ENCODE measurements at regions not wholly inside any gene's neighbourhood (a gene's known extent, or its start where the extent isn't known, plus 50 kb on each side); places are given as distances from the start of the nearest gene placed in this dataset.

DNA sequence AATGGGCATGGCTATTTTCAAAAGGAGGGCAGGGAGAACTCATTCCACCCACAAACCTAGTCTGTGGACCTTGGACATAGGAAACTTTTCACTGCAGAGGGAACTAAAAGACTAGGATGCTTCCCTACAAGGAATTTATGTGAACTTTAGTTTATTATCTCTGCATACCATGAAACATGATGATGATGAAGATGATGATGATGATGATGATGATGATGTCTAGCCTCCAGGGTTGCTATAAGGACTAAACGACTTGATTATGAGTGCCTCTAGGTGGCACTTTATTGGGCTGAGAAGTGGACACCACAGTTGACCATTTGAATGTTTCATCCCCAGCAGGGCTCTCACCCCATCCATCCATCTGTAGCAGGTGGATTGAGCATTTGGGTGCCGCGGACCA lies 260.0 kb upstream of the TCF4 start:
- no peak for DNase-seq (ENCODE audit: low spot score)

DNA sequence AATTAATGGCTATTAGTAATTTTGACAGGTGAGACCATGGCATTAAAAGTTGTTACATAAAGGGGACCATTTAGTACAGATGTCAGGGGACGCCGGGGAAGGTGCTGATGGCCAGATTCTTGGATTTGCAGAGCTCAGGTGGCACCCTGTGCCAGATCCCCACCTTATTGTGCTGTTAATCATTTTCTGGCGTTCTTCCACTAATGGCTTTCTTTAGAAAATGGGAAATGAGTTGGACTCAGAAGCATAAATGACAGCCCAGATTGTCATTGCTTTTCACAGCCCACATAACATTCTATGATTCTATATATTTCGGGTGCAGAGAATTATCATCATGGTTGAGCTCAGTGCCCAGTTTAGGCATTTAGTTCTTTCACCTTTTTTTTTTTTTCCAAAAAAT lies 257.2 kb upstream of the TCF4 start:
- DNase-seq (ENCODE audit: low spot score), result no peak

DNA sequence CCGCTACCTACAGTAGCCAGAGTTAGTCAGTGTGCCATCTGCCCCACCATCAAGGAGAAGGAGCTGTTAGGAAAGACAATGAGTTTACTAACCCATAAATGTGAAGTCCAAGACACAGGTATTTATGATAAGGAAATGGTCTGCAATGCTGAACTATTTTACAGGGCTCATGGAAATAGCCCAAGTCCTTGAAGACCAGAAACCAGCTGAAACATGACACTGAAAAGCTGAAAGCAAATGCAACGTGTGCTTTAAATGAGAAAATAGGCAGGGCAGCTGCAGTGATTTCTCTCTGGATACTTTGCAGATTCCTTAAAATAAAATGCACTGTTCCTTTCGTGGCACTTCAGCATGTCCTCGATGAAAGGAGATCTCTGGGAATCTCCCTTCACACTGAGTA lies 256.4 kb upstream of the TCF4 start:
- no peak for DNase-seq (ENCODE audit: low spot score)

DNA sequence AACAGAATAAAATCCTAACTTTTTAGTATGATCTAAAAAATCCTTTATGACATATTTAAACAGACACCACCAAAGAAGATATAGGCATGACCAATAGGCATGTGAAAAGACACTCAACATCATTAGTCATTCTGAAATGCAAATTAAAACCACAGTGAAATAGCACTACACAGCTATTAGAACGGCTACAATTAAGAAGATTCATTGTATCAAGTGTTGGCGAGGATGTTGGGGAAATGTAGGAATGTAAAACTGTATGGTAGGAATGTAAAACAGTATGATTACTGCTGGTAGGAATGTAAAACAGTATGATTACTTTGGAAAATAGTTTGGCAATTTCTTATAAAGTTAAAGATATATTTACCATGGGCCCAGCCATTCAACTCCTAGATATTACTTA lies 253.3 kb upstream of the TCF4 start:
- DNase-seq (ENCODE audit: low spot score), result no peak

DNA sequence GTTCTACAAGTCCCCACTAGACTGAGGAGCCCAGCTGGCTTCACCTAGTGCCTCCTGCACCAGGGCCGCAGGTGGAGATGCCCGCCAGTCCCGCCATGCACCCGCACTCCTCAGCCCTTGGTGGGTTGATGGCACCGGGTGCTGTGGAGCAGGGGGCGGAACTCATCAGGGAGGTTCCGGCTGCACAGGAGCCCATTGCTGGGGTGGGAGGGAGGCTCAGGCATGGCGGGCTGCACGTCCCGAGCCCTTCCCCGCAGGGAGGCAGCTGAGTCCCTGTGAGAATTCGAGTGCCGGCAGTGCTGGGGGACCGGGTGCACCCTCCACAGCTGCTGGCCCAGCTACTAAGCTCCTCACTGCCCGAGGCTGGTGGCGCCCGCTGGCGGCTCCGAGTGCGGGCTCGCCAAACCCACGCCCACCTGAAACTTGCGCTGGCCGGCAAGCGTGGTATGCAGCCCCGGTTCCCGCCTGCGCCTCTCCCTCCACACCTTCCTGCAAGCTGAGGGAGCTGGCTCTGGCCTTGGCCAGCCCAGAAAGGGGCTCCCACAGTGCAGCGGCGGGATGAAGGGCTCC lies 252.7 kb upstream of the TCF4 start:
- no peak for DNase-seq (ENCODE audit: low spot score)

DNA sequence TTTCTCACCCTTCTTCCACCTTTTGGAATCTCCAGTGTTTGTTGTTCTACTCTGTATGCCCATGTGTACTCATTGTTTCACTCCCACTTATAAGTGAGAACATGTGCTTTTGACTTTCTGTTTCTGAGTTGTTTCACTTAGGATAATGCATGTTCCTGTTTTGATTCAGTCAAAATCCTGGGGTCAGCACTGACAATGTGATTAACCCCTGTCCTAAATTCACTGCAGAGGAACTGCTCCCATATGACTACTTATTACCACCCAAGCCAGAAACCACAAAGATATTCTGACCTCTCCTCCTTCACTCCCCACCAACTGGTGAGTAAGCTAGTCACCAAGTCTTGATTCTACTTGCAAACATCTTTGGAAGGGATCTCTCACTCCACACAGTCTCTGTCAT lies 251.4 kb upstream of the TCF4 start:
- DNase-seq (ENCODE audit: low spot score), result no peak

DNA sequence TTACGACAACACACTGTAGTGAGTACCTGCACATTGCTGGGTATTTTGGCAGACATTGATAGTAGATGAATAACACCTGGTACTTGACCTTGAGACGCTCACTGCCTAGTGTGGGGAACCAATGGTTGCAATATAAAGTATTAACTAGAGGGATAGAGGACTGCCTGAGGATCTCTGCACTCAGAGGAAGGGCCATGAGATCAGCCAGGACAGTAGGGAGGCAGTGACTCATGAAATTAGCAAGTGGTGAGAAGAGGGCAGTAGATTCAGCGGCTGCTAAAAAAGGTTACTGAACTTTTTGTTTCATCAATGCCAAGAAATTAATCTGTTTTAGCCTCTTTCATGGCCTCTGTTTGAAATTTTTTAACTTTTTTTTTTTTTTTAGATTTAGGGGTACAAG lies 250.8 kb upstream of the TCF4 start:
- no peak for DNase-seq (ENCODE audit: low spot score)

DNA sequence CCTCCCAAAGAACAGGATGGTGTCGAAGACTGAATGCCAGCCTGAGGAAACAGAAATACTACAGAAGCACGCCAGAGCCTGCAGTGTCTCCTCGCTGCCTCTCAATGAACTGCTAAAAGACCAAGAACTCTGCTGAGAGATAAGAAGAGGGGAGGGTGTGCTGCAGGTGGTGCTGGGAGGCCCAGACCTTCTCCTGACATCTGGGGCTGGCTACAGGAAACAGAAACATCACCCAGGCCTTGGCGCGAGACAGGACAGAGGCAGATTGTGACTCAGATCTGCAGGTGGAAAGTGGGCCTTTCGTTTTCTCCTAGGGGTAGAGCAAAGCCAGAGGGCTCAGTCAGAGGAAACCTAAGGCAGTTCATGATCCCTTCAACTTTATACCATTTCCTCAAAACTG lies 250.3 kb upstream of the TCF4 start:
- no peak for DNase-seq (ENCODE audit: low spot score)

DNA sequence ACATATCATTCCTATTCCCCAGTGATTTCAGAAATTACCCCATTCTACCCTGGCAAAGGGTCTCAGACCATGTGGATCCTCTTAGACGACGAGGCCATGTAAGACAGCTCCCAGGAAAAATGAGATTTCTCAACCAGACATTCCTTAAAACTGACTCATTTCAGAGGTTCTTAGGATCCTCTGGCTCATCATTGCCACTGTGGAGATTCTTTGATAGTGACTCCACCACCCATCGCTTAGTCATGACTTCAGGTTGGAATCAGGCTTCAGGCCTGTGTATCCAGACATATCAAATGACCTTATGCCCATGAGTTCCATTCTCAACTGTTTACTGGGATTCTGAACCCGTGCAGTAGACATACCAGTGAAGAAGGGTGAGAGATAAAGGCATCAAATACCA lies 245.6 kb upstream of the TCF4 start:
- no peak for DNase-seq (ENCODE audit: low spot score)

DNA sequence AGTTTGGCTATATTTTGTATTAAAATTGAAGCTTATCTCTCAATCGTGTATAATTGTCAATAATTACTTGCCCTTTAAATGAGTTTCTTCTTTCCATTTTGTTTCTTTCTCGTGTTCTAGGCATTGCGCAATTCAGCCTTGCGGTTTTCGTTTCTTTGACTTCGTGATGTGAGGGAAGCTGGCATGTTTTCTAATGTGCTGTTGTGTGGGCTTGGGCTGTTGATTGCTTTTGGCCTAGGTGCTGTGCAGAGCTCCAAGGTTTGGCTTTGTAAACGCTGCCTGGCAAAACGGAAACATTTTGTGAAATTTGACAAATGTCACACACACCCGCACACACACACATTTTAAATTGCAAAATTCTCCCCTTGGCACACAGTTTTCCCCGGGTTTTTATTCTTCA lies 242.6 kb upstream of the TCF4 start:
- DNase-seq (ENCODE audit: low spot score), result no peak

DNA sequence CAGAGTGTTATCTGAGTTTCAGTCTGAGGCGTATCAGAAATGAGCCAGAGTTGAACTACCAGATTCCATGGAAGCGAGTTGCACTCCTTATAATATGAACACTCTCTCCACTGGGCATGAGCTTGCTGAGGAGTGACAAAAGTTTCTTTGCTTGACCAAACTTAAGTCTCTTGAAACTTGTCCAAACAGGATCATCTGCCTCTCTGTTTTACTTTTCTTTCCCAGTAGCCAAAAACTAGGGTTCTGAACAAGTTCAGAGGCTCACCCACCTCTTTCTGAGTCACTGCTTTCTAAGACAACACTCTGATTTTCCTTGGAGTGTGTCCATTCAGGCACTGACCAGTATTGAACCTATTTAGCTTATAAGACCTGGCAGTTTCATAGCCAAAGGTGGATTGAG lies 233.2 kb upstream of the TCF4 start:
- no peak for DNase-seq (ENCODE audit: low spot score)

DNA sequence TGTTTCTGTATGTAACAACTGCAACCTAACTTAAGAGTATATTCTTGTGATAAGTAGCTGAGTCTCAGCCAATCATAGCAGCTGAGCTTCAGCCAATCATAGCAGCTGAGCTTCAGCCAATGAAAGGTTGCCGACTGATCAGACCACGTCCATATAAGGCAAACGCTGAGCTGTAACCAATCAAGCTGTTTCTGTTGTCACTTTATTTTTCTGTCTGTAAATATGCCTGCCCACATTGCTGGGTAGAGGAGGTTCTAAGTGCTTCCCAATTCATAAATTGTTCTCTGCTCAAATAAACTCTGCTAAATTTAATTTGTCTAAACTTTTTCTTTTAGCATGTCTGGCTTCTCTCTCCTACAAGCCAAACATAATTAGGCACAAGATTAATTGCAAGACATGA lies 231.5 kb upstream of the TCF4 start:
- no peak for DNase-seq (ENCODE audit: low spot score)

DNA sequence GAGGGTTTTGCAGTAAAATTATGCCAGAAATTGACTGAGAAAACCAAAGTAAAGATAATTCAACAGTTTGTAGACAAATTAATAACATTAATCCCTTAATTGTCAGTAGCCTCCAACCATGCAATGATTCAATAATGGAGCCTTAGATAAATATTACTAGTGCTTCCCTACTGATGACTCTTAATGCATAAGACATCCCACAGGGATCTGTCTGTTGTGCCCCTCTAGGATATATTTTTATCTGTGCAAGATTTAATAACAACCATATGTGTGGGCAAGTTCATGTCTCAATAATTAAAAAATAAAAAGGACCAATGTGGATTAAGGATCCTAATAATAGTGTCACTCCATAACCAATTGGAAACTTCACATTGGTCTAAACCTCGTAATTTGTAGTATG lies 230.3 kb upstream of the TCF4 start:
- DNase-seq (ENCODE audit: low spot score), result no peak

DNA sequence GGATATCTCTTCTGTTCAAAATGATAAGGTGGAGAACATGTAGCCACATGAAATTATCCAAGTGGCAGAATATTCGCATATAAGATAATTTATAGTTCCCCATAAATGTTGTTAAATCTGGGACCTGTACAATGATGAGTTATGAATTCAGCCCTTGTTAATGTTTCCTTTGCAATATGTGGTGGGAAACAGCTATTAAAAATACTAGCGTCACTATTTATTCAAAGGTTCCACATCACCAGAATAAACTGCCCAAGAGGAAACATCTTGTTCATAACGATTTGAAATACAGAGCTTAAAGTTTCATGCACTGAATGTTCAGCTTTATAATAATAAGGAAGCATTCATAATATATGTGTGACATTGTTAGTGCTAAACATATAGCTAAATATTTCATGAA lies 223.9 kb upstream of the TCF4 start:
- DNase-seq (ENCODE audit: low spot score), result no peak

DNA sequence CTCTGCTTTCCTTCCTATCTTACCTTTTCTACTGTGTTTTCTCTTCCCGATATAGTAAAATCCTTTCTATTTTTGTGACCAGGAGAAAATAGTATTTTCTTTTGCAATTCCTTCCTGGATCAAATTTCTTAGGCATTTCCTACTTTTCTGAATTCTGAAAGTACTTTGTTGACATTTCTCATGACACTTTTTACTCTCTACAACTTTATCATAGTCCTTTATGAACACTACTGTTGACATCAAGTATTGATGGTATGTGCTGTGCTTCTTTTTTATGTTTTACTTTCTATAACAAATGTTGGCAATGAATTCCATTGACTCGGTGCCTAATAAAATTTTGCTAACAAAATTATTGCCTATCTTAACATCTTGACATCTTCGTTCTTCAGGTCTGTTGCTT lies 217.7 kb upstream of the TCF4 start:
- DNase-seq (ENCODE audit: low spot score), result no peak

DNA sequence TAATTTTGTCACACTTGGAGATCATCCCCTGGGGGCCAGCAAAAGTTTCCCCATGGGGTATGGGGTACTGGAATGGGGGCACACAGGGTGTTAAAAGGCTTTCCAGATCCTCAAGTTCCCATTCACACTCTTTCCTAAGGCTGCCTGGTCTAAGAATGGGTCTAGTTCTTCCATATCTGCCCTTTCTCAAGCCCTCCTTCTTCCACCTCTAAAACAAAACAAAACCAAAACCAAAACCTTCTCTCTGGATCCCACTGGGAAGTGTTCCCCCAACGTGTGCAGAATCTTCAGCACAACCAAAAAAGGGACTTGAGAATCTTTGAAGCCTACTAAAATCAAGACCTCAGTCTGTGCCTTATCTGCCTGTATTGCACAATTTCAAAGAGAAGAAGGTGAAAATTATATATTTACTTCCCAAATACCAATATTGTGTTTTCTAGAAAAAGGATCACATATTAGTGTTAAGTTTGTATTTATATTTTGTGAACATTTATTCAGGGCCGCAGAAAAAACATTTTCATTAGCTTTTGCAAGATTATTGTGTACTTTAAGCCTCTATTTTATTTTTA lies 207.2 kb upstream of the TCF4 start:
- DNase-seq (ENCODE audit: low spot score), result no peak

DNA sequence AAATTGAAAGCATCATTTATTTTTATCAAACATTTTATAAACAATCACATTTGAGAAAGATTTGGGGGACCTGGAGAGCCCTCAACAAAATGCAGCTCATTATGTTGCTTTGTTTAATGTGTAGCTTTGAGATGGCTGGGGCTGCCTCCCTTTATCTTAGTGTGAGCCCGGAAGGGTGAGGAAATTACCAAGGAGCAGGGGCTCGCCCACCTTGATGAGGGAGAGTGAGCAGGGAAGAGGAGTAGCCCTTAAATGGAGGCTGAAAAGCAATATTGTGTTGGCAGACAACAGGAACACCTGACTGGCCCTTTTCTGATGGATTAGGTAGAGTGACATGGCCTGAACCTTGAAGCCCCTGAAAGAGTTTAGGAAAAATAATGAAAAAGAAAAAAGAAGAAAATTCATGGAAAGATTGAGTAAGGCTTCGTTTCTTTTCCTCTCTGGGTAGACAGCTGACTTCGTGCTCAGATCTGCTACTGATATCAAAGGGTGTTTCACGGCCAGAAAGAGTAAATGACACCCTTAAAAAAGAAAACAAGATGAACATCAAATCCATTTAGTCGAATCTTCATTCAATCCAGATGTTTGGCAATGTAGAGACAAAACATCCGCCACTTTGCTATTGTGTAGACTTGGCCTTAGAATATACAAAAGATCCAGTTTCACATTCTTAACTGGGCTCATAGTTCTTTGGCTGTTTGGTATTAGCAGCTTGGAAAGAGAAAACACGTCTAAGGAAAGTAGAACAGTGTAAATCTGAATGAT lies 206.5 kb upstream of the TCF4 start:
- no peak for DNase-seq (ENCODE audit: low spot score)

DNA sequence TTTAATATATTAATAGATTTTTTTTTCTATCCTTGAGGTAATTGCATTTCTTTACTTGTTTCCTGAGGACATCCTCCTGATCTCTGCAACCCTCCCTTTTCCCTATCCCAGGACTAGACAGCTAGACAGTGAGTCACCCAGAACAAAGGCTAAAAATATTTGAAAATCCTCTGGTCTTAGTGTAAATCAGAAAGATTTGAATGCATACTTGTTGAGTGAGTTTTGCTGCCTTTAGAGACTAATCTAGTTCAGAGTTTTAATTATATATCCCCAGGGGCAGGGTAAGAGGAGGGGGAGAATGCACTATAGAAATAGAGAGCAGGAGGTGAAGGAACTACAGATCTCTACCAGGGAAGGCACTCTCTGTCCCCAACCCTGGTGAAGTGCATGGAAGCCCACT lies 202.3 kb upstream of the TCF4 start:
- no peak for DNase-seq (ENCODE audit: low spot score)

DNA sequence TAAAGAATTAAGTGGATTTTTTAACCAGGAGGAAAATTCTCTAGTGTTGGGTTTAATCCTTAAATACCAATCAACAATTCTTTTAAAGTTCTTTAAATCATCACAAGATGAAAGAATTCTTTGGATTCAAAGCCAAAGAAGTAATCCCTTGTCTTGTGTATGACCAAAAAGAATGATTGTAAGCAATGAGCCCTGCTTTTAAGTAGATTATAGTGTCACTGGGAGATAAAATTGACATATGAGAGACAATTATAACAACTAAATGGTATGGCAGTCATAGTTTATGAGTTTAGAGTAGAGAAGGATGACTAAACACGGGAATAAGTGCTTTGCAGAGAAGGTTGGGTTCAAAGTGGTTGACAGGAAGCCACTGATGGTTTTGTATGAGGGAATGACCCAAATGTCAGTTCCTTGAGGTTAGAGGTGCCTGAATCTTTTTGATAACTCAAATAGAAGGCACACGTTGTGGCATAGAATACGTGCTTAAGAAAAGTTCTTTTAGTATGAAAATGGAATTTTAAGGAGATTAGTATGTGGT lies 199.6 kb upstream of the TCF4 start:
- no peak for DNase-seq (ENCODE audit: low spot score)

DNA sequence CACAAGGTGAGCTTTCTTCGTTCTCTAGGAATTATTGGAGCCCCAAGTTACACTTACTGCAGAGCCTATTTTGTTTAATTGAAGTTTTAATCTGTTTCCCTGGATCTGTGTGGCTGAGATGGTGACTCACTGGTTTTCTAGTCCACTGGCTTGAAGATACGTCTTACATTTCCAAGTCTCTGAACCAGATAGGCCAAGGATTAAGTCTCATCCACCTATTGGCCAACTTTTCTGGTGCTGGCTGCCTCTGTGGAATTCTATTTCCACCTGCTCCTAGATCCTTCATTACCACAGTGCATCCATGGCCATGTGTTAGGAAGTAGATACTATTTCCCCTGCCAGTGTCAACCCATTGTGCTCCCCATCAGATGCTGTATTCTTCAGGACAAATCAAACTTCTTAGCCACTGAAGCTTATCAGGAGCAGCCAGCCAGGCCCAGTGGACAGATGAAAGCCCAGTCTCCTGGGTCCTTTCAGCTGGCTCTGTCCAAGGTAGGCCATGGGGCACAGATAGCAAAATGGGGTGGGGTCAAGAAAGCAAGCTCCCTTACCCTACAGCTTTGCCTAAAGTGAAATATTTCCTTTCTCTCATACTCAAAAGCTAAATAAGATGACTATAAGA lies 198.8 kb upstream of the TCF4 start:
- DNase-seq (ENCODE audit: low spot score), result no peak

DNA sequence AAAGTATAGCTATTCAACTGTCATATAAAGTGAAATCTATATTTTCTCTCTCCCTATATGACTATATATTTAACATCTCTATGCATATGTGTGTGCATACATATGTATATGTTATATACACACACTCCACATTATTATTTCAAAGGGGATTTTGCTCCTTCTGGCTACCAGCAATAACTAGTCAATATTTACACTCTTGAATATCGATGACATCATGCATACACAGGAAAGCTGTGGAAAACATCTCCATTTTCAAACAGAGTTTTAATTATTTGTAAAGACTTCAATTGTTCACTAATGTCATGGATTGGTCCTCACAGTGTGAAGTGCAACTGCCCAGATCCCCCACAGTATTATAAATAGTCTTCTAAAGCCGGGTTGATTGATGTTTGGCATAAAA lies 195.9 kb upstream of the TCF4 start:
- DNase-seq (ENCODE audit: low spot score), result no peak

DNA sequence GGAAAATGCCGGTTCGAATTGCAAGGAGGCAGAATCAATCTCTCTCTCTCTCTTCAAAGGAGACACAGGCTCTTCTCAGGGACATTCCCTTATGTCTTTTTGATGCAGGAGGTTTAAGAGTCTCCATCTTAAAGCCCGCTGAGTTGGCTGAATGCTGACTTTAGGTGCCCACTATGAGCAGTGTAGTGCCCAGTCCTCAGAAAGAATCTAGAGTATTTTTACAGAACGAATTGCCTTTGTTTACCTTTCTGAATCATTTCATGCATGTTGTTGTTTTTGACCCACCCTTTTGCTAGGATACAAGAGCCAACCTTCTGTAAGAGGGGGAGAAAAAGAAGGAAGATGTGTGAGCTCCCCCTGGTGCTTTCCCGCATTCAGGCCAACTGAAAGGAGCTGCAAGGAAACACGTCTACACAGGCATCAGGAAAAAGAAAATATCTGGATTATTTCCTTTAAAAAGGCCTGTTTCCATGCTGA lies 193.5 kb upstream of the TCF4 start:
- DNase-seq (ENCODE audit: low spot score), result peak; percentile 77

DNA sequence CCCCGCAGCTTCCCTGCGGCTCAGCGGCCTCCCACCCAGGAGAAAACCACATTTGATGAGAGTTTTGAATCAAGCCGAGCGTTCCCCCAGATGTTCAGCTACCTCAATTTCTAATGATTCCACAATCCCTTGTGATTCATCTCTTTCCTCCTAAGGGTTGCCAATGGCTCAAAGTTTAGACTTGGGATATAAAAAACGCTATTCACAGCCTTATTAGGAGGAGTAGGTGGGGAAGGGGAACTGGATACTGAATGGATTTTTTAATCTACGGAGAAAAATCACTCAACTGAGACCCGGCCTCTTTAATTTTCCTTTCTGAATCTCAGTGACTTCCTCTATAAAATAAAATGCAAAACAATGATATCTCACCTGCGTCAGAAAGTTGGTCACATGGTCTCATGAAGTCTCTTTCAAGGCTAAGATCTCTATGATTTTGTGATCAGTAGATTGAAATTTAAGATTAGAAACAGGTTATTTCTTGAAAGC lies 192.6 kb upstream of the TCF4 start:
- peak; percentile 15 for DNase-seq (ENCODE audit: low spot score)
